Cardiac muscle cell (in vitro differentiated cells and primary cell): ENCODE measurements at regions not wholly inside any gene's neighbourhood (a gene's known extent, or its start where the extent isn't known, plus 50 kb on each side); places are given as distances from the start of the nearest gene placed in this dataset.
"Not testable (repeated sequence)": the region's sequence is repeated elsewhere in the genome, so short reads cannot be mapped to it uniquely, and the experiment has no call there.

Experiments used
- DNase-seq, 2 donors: peaks; one replicate each; pipeline versions ENCODE4 v3.0.0 to v3.0.0-alpha.2; 2010 to 2017; ENCODE audit warnings: low read depth in 1 of 2, low spot score in 1 of 2
- H3K27ac ChIP-seq: fragments of 200-600 bp; sonication (generic); 2 replicates; pipeline ENCODE4 v1.5.1; 2016
- H3K27me3 ChIP-seq: fragments of 200-600 bp; sonication (generic); 2 replicates; pipeline ENCODE4 v1.6.0; 2016; ENCODE audit warnings: control low read depth
- H3K36me3 ChIP-seq: fragments of 200-600 bp; sonication (generic); 2 replicates; pipeline ENCODE4 v1.5.1; 2016; ENCODE audit warnings: control low read depth
- H3K4me1 ChIP-seq: fragments of 200-600 bp; sonication (generic); 2 replicates; pipeline ENCODE4 v1.8.1; 2017; ENCODE audit warnings: low read depth, mild to moderate bottlenecking, mixed run types
- H3K4me3 ChIP-seq: fragments of 200-600 bp; sonication (generic); 2 replicates; pipeline ENCODE4 v1.5.1; 2016; ENCODE audit warnings: mild to moderate bottlenecking
- H3K9me3 ChIP-seq: fragments of 200-600 bp; sonication (generic); 2 replicates; pipeline ENCODE4 v1.5.1; 2017; ENCODE audit warnings: low read depth, mild to moderate bottlenecking, control low read depth
- TF ChIP-seq, protein P1 (sequence below): IDR thresholded peaks from 2 replicates; pipeline ENCODE4 v1.5.1; 2012; ENCODE audit warnings: low read depth, mild to moderate bottlenecking, low read length

GRCh38 chr13:39835253-39835652 is 179.8 kb downstream of the COG6 start:
- TF ChIP-seq, protein P1, sequence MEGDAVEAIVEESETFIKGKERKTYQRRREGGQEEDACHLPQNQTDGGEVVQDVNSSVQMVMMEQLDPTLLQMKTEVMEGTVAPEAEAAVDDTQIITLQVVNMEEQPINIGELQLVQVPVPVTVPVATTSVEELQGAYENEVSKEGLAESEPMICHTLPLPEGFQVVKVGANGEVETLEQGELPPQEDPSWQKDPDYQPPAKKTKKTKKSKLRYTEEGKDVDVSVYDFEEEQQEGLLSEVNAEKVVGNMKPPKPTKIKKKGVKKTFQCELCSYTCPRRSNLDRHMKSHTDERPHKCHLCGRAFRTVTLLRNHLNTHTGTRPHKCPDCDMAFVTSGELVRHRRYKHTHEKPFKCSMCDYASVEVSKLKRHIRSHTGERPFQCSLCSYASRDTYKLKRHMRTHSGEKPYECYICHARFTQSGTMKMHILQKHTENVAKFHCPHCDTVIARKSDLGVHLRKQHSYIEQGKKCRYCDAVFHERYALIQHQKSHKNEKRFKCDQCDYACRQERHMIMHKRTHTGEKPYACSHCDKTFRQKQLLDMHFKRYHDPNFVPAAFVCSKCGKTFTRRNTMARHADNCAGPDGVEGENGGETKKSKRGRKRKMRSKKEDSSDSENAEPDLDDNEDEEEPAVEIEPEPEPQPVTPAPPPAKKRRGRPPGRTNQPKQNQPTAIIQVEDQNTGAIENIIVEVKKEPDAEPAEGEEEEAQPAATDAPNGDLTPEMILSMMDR, result no peak
- Histone ChIP-seq H3K27ac (no peak overlapping the region), H3K4me1 (no peaks in the 10 kb centered on the region), H3K36me3 (no peaks in the 10 kb centered on the region), H3K4me3 (no peak overlapping the region), H3K9me3 (no peaks in the 10 kb centered on the region), H3K27me3 (no peaks in the 10 kb centered on the region)
- no peak for DNase-seq

DNA sequence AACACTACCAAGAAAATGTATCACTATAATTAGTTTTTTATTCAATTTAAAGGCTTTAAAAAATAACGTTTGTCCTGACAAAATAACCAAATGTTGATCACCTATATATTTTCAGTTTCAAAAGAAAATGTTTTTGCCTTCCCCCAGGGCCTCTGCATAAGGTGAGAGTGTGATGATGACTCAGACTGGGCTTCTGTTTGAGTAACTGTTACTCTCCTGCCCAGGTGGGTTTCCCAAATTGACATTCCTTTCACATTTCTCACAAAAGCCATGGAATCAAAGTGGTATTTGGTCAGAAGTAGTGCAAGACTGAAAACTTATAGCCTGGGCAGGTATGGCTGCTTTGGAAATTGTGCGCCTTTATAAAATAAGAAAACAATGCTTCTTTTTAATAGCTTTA is 180.6 kb downstream of the COG6 start:
- no peak overlapping the region for H3K27ac ChIP-seq
- H3K4me3 ChIP-seq, result no peak overlapping the region
- H3K9me3 ChIP-seq, result no peaks in the 10 kb centered on the region
- no peaks in the 10 kb centered on the region for H3K36me3 ChIP-seq
- H3K27me3 ChIP-seq, result no peaks in the 10 kb centered on the region
- H3K4me1 ChIP-seq, result no peaks in the 10 kb centered on the region
- DNase-seq, result no peak
- TF ChIP-seq, protein P1, result no peak

DNA sequence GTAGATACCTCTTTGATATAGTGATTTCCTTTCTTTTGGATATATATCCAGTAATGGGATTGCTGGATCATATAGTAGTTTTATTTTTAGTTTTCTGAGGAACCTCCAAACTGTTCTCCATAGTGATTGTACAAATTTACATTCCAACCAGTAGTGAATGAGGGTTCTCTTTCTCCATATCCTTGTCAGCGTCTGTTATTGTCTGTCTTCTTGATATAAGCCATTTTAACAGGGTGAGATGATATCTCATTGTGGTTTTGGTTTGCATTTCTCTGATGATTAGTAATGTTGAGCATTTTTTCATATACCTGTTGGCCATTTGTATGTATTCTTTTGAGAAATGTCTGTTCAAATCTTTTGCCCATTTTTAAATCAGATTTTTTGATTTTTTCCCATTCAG is 182.4 kb downstream of the COG6 start:
- DNase-seq, H3K9me3 ChIP-seq, H3K36me3 ChIP-seq, H3K27ac ChIP-seq, H3K27me3 ChIP-seq, H3K4me3 ChIP-seq, H3K4me1 ChIP-seq: not testable (repeated sequence)

DNA sequence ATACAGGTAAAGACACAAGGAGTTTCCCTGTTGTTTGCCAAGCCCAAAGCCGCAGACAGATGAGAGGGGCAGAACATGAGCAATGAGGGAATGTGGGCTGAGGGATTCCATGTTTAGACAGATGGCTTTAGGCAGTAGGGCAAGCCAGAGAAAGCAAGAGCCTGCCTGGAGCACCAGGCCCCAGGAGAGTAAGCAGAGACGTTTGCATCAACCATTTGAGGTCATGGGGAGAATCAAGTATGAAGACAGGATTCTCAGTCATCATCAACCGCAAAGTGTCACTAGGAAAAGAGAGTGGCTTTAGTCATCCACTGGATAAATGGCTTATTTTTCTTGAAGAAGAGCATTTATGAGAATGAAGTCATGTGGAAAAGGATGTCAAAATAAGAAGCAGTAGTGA is 184.7 kb downstream of the COG6 start:
- H3K27ac ChIP-seq, result no peak overlapping the region
- no peaks in the 10 kb centered on the region for H3K9me3 ChIP-seq
- no peaks in the 10 kb centered on the region for H3K36me3 ChIP-seq
- H3K4me3 ChIP-seq, result no peak overlapping the region
- no peaks in the 10 kb centered on the region for H3K27me3 ChIP-seq
- H3K4me1 ChIP-seq, result no peaks in the 10 kb centered on the region
- DNase-seq, result no peak
- TF ChIP-seq, protein P1, result no peak

DNA sequence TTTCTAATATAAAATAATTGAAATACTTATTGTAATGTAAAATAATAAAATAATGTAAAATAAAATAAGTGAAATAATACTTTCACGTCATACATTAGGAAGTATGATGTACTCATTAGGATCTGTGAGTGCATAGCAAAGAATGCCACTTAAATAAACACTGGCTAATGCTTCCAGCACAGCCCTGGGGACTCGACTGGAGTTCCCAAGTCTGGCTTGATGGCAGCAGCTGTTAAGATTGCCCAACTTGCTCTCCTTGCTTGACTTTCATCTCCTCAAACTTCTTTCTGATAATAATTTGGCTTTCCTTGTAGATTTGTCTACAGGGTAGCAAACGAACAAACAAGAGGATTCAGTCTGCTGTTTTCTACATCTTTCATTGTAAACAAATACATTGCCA is 191.9 kb downstream of the COG6 start:
- no peaks in the 10 kb centered on the region for H3K27me3 ChIP-seq
- no peak for DNase-seq
- H3K27ac ChIP-seq, result no peak overlapping the region
- TF ChIP-seq, protein P1, result no peak
- no peak overlapping the region for H3K4me3 ChIP-seq
- H3K9me3 ChIP-seq, result no peaks in the 10 kb centered on the region
- no peaks in the 10 kb centered on the region for H3K36me3 ChIP-seq
- no peaks in the 10 kb centered on the region for H3K4me1 ChIP-seq

DNA sequence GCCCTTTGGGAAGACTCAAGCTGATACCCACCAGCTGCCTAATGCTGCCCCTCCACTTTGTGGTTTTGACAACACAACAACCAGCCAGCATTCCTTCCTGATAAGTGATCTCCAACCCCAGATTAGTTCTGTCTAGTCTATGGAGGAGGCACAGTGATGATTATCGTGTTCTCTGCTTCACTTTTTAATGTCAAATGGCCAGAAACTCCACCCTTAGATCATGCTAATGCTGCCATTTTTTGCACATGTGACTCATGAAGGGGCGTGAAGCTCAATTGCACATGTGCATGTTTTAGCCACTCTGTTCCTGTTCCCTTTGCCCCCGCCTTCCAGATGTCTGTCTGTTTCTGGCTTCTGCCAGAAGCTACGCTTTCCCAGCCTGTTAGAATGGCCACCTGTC is 199.8 kb downstream of the COG6 start:
- Histone ChIP-seq H3K4me1 (peaks cover 8% of the 10 kb centered on the region), H3K27ac (no peak overlapping the region), H3K27me3 (no peaks in the 10 kb centered on the region), H3K36me3 (no peaks in the 10 kb centered on the region), H3K9me3 (no peaks in the 10 kb centered on the region), H3K4me3 (no peak overlapping the region)
- DNase-seq, result peak in 1 of 2 donors; percentile 18
- TF ChIP-seq, protein P1, result no peak
